HepG2 (cell line): ENCODE measurements at regions not wholly inside any gene's neighbourhood (a gene's known extent, or its start where the extent isn't known, plus 50 kb on each side); places are given as distances from the start of the nearest gene placed in this dataset.

Experiments
- ATAC-seq: fragments of 200-7000 bp; cut with Tn5 transposase; 3 replicates; pipeline ENCODE4 v1.9.1; 2020; ENCODE audit warnings: mild to moderate bottlenecking, moderate library complexity
- BruUV-seq: library from RNA; stranded (reverse); fragments of 400-500 nt; replicated peaks from 2 replicates; lab custom pipeline; 2021; lab: Mats Ljungman, UMichigan
- CTCF ChIA-PET: fragments of 300-600 bp; formaldehyde crosslinking; extraction: SDS; loops from one replicate; lab custom pipeline; 2021; ENCODE audit warnings: low total read pairs, inconsistent platforms, low intra/inter-chr PET ratio; lab: Yijun Ruan, JAX
- POLR2A ChIA-PET: fragments of 350-600 bp; sonication (Branson Sonifier 250); formaldehyde crosslinking; loops from one replicate; lab custom pipeline; 2020; ENCODE audit warnings: antibody characterized with exemption, inconsistent platforms; lab: Yijun Ruan, JAX
- DNase-seq: peaks from one replicate; pipeline ENCODE4 v3.0.0-alpha.2; 2015; ENCODE audit warnings: low spot score
- FAIRE-seq: peaks from 3 replicates; lab custom pipeline; 2011; peaks lifted over from hg19 to GRCh38; lab: Jason Lieb, UNC
- H2AFZ ChIP-seq: one replicate; pipeline ENCODE4 v1.6.1; 2011; ENCODE audit warnings: low read length, inconsistent platforms
- H3K27ac ChIP-seq: fragments of 300-600 bp; 3 replicates; pipeline ENCODE4 v1.8.0; 2011; ENCODE audit warnings: mixed run types, mild to moderate bottlenecking, mixed read lengths, low read length, inconsistent platforms; ENCODE audit not compliant: insufficient read depth; ENCODE audit errors: extremely low read length
- H3K27me3 ChIP-seq, 2 experiments: fragments of 200-600 bp in 1 of 2; 2 replicates in 1 of 2; 3 replicates in 1 of 2; pipeline versions ENCODE4 v1.6.0 to v1.8.0; 2011; ENCODE audit warnings: low read length in 2 of 2, mild to moderate bottlenecking in 2 of 2, moderate library complexity in 2 of 2, inconsistent platforms in 1 of 2; ENCODE audit not compliant: insufficient read depth in 2 of 2, control insufficient read depth in 1 of 2
- H3K36me3 ChIP-seq, 2 experiments: fragments of 200-600 bp in 1 of 2; replicated peaks in 1 of 2; 2 replicates in 1 of 2; 3 replicates in 1 of 2; pipeline versions ENCODE4 v1.5.1 to v1.8.0; 2011; ENCODE audit warnings: low read length in 2 of 2, inconsistent platforms in 1 of 2; ENCODE audit not compliant: insufficient read depth in 2 of 2, control insufficient read depth in 1 of 2
- H3K4me1 ChIP-seq: 2 replicates; pipeline ENCODE4 v1.5.1; 2012; ENCODE audit warnings: low read length, inconsistent platforms; ENCODE audit not compliant: insufficient read depth
- H3K4me2 ChIP-seq: 2 replicates; pipeline ENCODE4 v1.6.0; 2011; ENCODE audit warnings: low read depth, low read length, inconsistent platforms
- H3K4me3 ChIP-seq, 3 experiments: fragments of 200-600 bp in 1 of 3; sonication (generic), shearing (Covaris generic) in 1 of 3; replicated peaks in 1 of 3; 2 replicates each; pipeline ENCODE4 v1.5.1; 2011 to 2016; ENCODE audit warnings: low read length in 3 of 3, inconsistent platforms in 2 of 3, low read depth in 2 of 3, mild to moderate bottlenecking in 2 of 3, control low read depth in 1 of 3, mixed read lengths in 1 of 3; ENCODE audit not compliant: insufficient read depth in 1 of 3
- H3K79me2 ChIP-seq: one replicate; pipeline ENCODE4 v1.6.1; 2011; ENCODE audit warnings: low read length, inconsistent platforms; ENCODE audit not compliant: insufficient read depth
- H3K9ac ChIP-seq: 2 replicates; pipeline ENCODE4 v1.6.0; 2011; ENCODE audit warnings: mild to moderate bottlenecking, low read depth, low read length, inconsistent platforms; ENCODE audit not compliant: insufficient read depth
- H3K9me3 ChIP-seq: 2 replicates; pipeline ENCODE4 v1.5.1; 2012; ENCODE audit warnings: mild to moderate bottlenecking, low read length
- H4K20me1 ChIP-seq: 2 replicates; pipeline ENCODE4 v1.6.0; 2011; ENCODE audit warnings: inconsistent platforms, mild to moderate bottlenecking, low read length, moderate library complexity; ENCODE audit not compliant: insufficient read depth
- CEBPG ChIP-seq: IDR thresholded peaks from 2 replicates; pipeline ENCODE4 v1.6.1; 2016
- DNMT3B ChIP-seq: conservative IDR thresholded peaks from 2 replicates; pipeline ENCODE4 v1.6.1; 2016; ENCODE audit warnings: missing biosample characterization, control low read depth
- MAFK ChIP-seq, 2 experiments: IDR thresholded peaks in 1 of 2; conservative IDR thresholded peaks in 1 of 2; 2 replicates each; pipeline ENCODE4 v1.6.1; 2011; ENCODE audit warnings: improper control_type of control experiment in 2 of 2, low read length in 2 of 2
- MEF2D ChIP-seq: sonication (generic); formaldehyde crosslinking; IDR thresholded peaks from 2 replicates; pipeline ENCODE4 v1.5.1; 2020; ENCODE audit warnings: mild to moderate bottlenecking, missing genetic modification reagents
- PRPF4 ChIP-seq: fragments of 200-400 bp; formaldehyde crosslinking; IDR thresholded peaks from 2 replicates; pipeline ENCODE4 v1.6.1; 2016; ENCODE audit warnings: low read length, low read depth; ENCODE audit not compliant: poor library complexity, severe bottlenecking
- RNF219 ChIP-seq: sonication (generic); formaldehyde crosslinking; IDR thresholded peaks from 2 replicates; pipeline ENCODE4 v1.5.0; 2020; ENCODE audit warnings: mild to moderate bottlenecking, missing genetic modification reagents
- ZNF335 ChIP-seq: sonication (generic); formaldehyde crosslinking; IDR thresholded peaks from 2 replicates; pipeline ENCODE4 v1.4.0; 2020; ENCODE audit warnings: missing genetic modification reagents
- ZNF557 ChIP-seq: sonication (generic); formaldehyde crosslinking; IDR thresholded peaks from 2 replicates; pipeline ENCODE4 v1.4.0; 2020; ENCODE audit warnings: missing genetic modification reagents
- ZNF562 ChIP-seq: sonication (generic); formaldehyde crosslinking; IDR thresholded peaks from 2 replicates; pipeline ENCODE4 v1.8.0; 2022; ENCODE audit warnings: missing genetic modification reagents, borderline replicate concordance
- ZNF574 ChIP-seq: sonication (generic); formaldehyde crosslinking; IDR thresholded peaks from 2 replicates; pipeline ENCODE4 v1.4.0; 2020; ENCODE audit warnings: missing genetic modification reagents
- ZNF629 ChIP-seq: sonication (generic); formaldehyde crosslinking; conservative IDR thresholded peaks from 2 replicates; pipeline ENCODE4 v1.5.0; 2020; ENCODE audit warnings: missing genetic modification reagents
- ZUFSP ChIP-seq: sonication (generic); formaldehyde crosslinking; IDR thresholded peaks from 2 replicates; pipeline ENCODE4 v1.9.0; 2021; ENCODE audit warnings: missing genetic modification reagents, mild to moderate bottlenecking, borderline replicate concordance
- WGBS: methylation state at CpG from one replicate; pipeline ENCODE4 v1.1.6; 2017; ENCODE audit warnings: low lambda C conversion rate; 5-methylcytosine and 5-hydroxymethylcytosine counted together
- in situ Hi-C: cut with HindIII; loops from 2 replicates; pipeline ENCODE4 v1.10.0; 2017; ENCODE audit warnings: low pct_unique_long_range_greater_than_20kb; ENCODE audit not compliant: extremely low pct_ligation_motif_present
- intact Hi-C: fragments of 100-400 bp; cut with micrococcal nuclease; formaldehyde crosslinking; loops from one replicate; pipeline ENCODE4 v1.10.0; 2022; ENCODE audit not compliant: unreplicated experiment

- in situ Hi-C loops (no loop called here), intact Hi-C loops (no loop called here)
- no peak for ATAC-seq
- Histone ChIP-seq H3K27me3 (peaks cover 1 to 55% of the 10 kb centered on the region in 2 experiments; a peak in 4 of 5 replicates), H2AFZ (no peak overlapping the region), H3K4me3 (no peak overlapping the region)
- no TSS peak for BruUV-seq
- ChIA-PET CTCF (no interaction called here), POLR2A (no interaction called here)
- TF ChIP-seq PRPF4 (no peak), DNMT3B (no peak), ZNF557 (CRISPR knock-in tag) (no peak), ZNF574 (no peak), CEBPG (CRISPR knock-in tag) (no peak)
- TF ChIP-seq, all 625 proteins: peak for 0
- Histone ChIP-seq H3K9ac (no peak overlapping the region), H3K36me3 (no peaks in the 10 kb centered on the region), H4K20me1 (no peaks in the 10 kb centered on the region), H3K4me2 (no peak overlapping the region), H3K9me3 (no peaks in the 10 kb centered on the region), H3K79me2 (no peaks in the 10 kb centered on the region), H3K4me1 (no peaks in the 10 kb centered on the region), H3K27ac (no peak overlapping the region)
- DNase-seq (no peak), FAIRE-seq (no peak)
- WGBS: 37% methylated on average over 6 of the region's 6 CpGs
These were observed 259.1 kb upstream of the AGAP1 start for GRCh38 chr2:235234736-235235135.

- 26% methylated on average over 7 of the region's 7 CpGs for WGBS
- Histone ChIP-seq H3K4me2 (no peak overlapping the region), H4K20me1 (no peaks in the 10 kb centered on the region), H3K36me3 (no peaks in the 10 kb centered on the region), H3K9ac (no peak overlapping the region), H3K4me3 (no peak overlapping the region), H2AFZ (no peak overlapping the region), H3K27me3 (peaks cover 1 to 55% of the 10 kb centered on the region in 2 experiments; a peak in 4 of 5 replicates), H3K79me2 (no peaks in the 10 kb centered on the region), H3K9me3 (no peaks in the 10 kb centered on the region), H3K27ac (no peak overlapping the region), H3K4me1 (no peaks in the 10 kb centered on the region)
- no peak for ATAC-seq
- BruUV-seq: no TSS peak
- ChIA-PET CTCF (no interaction called here), POLR2A (no interaction called here)
- intact Hi-C loops: no loop called here
- in situ Hi-C loops: no loop called here
- DNase-seq: no peak
- no peak for FAIRE-seq
- TF ChIP-seq ZNF629 (peak; percentile 51; the same call in 1 of the 2 replicates), ZUFSP (CRISPR knock-in tag) (no peak), ZNF562 (CRISPR knock-in tag) (no peak), ZNF335 (no peak), MEF2D (CRISPR knock-in tag) (no peak), RNF219 (no peak), MAFK (conservative IDR thresholded peaks at IDR 0.05 in 1 of 2, IDR thresholded peaks at IDR 0.05 in 1 of 2; ENCODE audit: low read length in 2 of 2) (peak; percentile 99)
These were observed 257.7 kb upstream of the AGAP1 start for GRCh38 chr2:235235977-235236767.
